ENCODE measurements at regions not wholly inside any gene's neighbourhood (a gene's known extent, or its start where the extent isn't known, plus 50 kb on each side); places are given as distances from the start of the nearest gene placed in this dataset.

GRCh38 chr4:100970414-100970813, 376.9 kb downstream of the PPP3CA start:
- no peaks in the 10 kb centered on the region for H3K4me1 ChIP-seq (ENCODE audit: insufficient read depth, low read length)
- no peaks in the 10 kb centered on the region for H3K79me2 ChIP-seq (ENCODE audit: insufficient read depth, low read length)
- H3K27me3 ChIP-seq (ENCODE audit: insufficient read depth, low read length): peaks cover 4% of the 10 kb centered on the region
- no peak overlapping the region for H3K4me2 ChIP-seq (ENCODE audit: insufficient read depth, low read length)
- H3K9me3 ChIP-seq (ENCODE audit: low read depth, low read length): no peaks in the 10 kb centered on the region
- DNase-seq (ENCODE audit: insufficient read length, low spot score, missing footprints): no peak
- H4K20me1 ChIP-seq (ENCODE audit: insufficient read depth, low read length): no peaks in the 10 kb centered on the region
- no peaks in the 10 kb centered on the region for H3K36me3 ChIP-seq (ENCODE audit: insufficient read depth, low read length)
- no peak overlapping the region for H2AFZ ChIP-seq (ENCODE audit: low read length)
- no peak overlapping the region for H3K4me3 ChIP-seq (ENCODE audit: insufficient read depth, low read length)
- H3K27ac ChIP-seq (ENCODE audit: low read depth, low read length): no peak overlapping the region
- no peak for TF ChIP-seq CTCF (IDR thresholded peaks at IDR 0.05; ENCODE audit: extremely low read depth, low read depth, low read length)

- no peak for TF ChIP-seq CTCF (IDR thresholded peaks at IDR 0.05; ENCODE audit: extremely low read depth, low read depth, low read length)
- H3K4me3 ChIP-seq (ENCODE audit: insufficient read depth, low read length): no peak overlapping the region
- no peaks in the 10 kb centered on the region for H3K79me2 ChIP-seq (ENCODE audit: insufficient read depth, low read length)
- H3K27ac ChIP-seq (ENCODE audit: low read depth, low read length): no peak overlapping the region
- H3K36me3 ChIP-seq (ENCODE audit: insufficient read depth, low read length): no peaks in the 10 kb centered on the region
- peaks cover 4% of the 10 kb centered on the region for H3K27me3 ChIP-seq (ENCODE audit: insufficient read depth, low read length)
- no peaks in the 10 kb centered on the region for H3K4me1 ChIP-seq (ENCODE audit: insufficient read depth, low read length)
- H3K9me3 ChIP-seq (ENCODE audit: low read depth, low read length): no peaks in the 10 kb centered on the region
- no peak overlapping the region for H3K4me2 ChIP-seq (ENCODE audit: insufficient read depth, low read length)
- H2AFZ ChIP-seq (ENCODE audit: low read length): no peak overlapping the region
- no peaks in the 10 kb centered on the region for H4K20me1 ChIP-seq (ENCODE audit: insufficient read depth, low read length)
- no peak for DNase-seq (ENCODE audit: insufficient read length, low spot score, missing footprints)
These were observed 377.4 kb downstream of the PPP3CA start for GRCh38 chr4:100969925-100970324.

GRCh38 chr4:100968046-100968445, 379.3 kb downstream of the PPP3CA start:
- H3K9me3 ChIP-seq (ENCODE audit: low read depth, low read length): no peaks in the 10 kb centered on the region
- DNase-seq (ENCODE audit: insufficient read length, low spot score, missing footprints): no peak
- no peaks in the 10 kb centered on the region for H3K79me2 ChIP-seq (ENCODE audit: insufficient read depth, low read length)
- peaks cover 4% of the 10 kb centered on the region for H3K27me3 ChIP-seq (ENCODE audit: insufficient read depth, low read length)
- no peak overlapping the region for H2AFZ ChIP-seq (ENCODE audit: low read length)
- no peaks in the 10 kb centered on the region for H3K4me1 ChIP-seq (ENCODE audit: insufficient read depth, low read length)
- no peaks in the 10 kb centered on the region for H4K20me1 ChIP-seq (ENCODE audit: insufficient read depth, low read length)
- no peak for TF ChIP-seq CTCF (IDR thresholded peaks at IDR 0.05; ENCODE audit: extremely low read depth, low read depth, low read length)
- H3K4me3 ChIP-seq (ENCODE audit: insufficient read depth, low read length): no peak overlapping the region
- no peak overlapping the region for H3K4me2 ChIP-seq (ENCODE audit: insufficient read depth, low read length)
- H3K36me3 ChIP-seq (ENCODE audit: insufficient read depth, low read length): no peaks in the 10 kb centered on the region
- H3K27ac ChIP-seq (ENCODE audit: low read depth, low read length): no peak overlapping the region

DNA sequence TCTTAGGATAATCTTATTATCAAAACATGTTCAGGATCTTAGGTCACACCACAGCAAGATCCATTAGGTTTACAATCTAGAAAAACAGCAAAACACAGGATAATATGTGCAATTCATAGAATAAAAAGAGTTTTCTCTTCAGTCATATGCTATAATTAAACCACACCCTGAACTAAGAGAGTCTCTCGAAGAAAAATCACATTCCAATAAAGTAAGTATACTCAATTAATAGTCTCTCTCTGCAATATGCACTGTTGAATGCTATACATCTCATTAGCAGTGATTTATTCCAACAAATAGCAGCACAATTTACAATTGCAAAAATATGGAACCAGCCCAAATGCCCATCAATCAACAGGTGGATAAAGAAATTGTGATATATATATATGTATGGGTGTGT, 383.7 kb downstream of the PPP3CA start:
- TF ChIP-seq CTCF (IDR thresholded peaks at IDR 0.05; ENCODE audit: extremely low read depth, low read depth, low read length): no peak
- Histone ChIP-seq H3K4me3 (ENCODE audit: insufficient read depth, low read length) (no peak overlapping the region), H3K36me3 (ENCODE audit: insufficient read depth, low read length) (no peaks in the 10 kb centered on the region), H3K27me3 (ENCODE audit: insufficient read depth, low read length) (peaks cover 4% of the 10 kb centered on the region), H3K4me2 (ENCODE audit: insufficient read depth, low read length) (no peak overlapping the region), H3K79me2 (ENCODE audit: insufficient read depth, low read length) (no peaks in the 10 kb centered on the region), H3K4me1 (ENCODE audit: insufficient read depth, low read length) (no peaks in the 10 kb centered on the region), H4K20me1 (ENCODE audit: insufficient read depth, low read length) (no peaks in the 10 kb centered on the region), H2AFZ (ENCODE audit: low read length) (no peak overlapping the region), H3K27ac (ENCODE audit: low read depth, low read length) (no peak overlapping the region), H3K9me3 (ENCODE audit: low read depth, low read length) (no peaks in the 10 kb centered on the region)
- DNase-seq (ENCODE audit: insufficient read length, low spot score, missing footprints): no peak

Measured in osteoblast (primary cell).